Adipose tissue (tissue), 3 donors: ENCODE measurements at regions not wholly inside any gene's neighbourhood (a gene's known extent, or its start where the extent isn't known, plus 50 kb on each side); places are given as distances from the start of the nearest gene placed in this dataset.
"Not testable (repeated sequence)": the region's sequence is repeated elsewhere in the genome, so short reads cannot be mapped to it uniquely, and the experiment has no call there.

ENCODE experiments used
- H3K27ac ChIP-seq: one replicate; pipeline ENCODE4 v1.5.1; 2013; ENCODE audit warnings: low read depth, low read length
- WGBS, 3 donors: extraction: QIAGEN DNeasy Blood & Tissue Kit; methylation state at CpG; one replicate each; pipeline ENCODE4 v1.1.7; 2013; 5-methylcytosine and 5-hydroxymethylcytosine counted together
- donor health status: healthy with polysubstance abuse.
- donor health status: Bipolar disorder and iron deficiency.
- donor health status: healthy.

DNA sequence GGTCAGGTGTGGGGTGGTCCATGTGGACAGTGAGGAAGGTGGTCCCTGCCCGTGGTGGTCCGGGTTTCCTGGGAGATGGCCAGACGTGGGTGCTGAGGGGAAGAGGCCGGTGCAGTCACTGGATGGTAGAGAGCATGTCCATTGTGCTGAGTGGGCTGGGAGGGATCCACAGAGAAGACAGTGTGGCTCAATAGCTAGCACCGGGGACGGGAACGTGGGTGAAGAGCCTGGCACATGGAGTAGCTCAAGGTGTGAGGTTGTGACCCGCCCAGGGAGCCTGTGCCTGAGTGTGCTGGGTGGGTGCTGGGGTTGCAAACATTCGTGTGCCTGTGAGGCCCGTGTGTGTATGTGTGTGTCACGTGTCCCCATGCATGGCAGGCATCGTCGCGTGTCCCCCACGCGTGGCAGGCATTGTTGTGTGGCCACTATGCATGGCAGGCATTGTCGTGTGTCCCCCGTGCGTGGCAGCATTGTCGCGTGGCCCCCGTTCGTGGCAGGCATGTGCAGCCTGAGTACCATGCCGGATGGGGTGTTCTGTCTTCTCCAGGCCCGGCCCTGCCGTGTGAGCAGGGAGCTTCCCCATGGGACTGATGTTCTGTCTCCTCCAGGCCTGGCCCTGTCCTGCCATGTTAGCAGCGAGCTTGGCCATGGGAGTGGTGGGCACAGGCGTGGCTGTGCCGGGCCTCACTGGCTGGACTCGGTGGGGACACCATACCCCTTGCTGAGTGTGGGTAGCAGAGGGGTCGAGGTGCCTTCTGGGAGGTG lies 205.0 kb downstream of the TMEM121 start:
- WGBS, 3 donors = 77 to 81% (median 80%) methylated on average over 31 of the region's 31 CpGs
- not testable (repeated sequence) for H3K27ac ChIP-seq

DNA sequence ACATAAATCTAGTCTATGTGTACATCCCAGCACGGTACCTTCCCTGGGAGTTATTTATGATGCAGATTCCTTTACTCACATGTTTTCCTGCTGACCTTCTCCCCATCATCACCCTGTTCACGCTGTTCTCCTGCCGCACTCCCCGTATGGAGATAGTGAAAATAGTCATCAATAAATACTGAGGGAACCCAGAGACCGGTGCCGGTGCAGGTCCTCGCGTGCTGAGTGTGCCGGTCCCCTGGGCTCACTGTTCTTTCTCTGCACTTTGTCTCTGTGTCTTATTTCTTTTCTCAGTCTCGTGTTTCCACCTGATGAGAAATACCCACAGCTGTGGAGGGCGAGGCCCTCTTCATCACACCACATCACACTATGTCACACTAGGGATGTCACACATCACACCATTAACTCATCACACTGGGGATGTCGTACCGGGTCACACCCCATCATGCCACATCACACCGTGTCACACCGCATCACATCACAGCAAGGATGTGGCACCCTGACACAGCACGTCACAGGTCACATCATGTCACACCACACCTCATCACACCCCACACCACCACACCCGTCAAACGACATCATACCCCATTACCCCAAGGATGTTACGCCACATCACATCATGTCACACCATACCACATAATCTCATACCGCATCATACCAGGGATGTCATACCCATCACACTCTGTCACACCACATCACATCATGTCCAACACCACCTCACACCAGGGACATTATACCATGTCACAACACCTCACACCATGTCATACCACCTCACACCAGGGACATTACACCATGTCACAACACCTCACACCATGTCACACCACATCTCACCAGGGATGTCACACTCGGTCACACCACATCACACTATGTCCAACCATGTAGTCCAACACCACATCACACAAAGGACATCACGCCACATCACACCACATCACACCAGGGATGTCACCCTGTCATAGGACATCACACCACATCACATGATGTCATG lies 207.0 kb downstream of the TMEM121 start:
- WGBS, 3 donors = 77 to 87% (median 83%) methylated on average over 22 of the region's 22 CpGs
- no peak overlapping the region for H3K27ac ChIP-seq

DNA sequence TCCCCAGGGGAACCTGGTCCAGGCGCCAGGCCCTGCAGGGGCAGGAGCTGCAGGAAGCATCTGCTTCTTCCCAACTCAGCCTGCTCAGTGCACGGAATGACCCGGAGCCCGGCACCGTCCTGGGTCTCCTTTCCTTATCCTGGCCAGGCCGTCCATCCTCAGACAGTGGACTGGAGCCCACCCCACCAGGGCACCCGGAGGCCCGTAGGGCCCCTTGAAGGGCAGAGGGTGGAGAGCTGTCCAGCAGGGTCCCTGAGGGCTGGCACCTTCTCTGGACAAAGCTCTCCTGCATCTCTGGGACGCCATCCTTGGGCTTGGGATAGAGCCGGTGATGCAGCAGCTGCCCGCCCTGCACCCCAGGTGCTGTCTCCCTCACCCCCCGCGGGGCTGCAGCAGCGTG lies 207.9 kb downstream of the TMEM121 start:
- not testable (repeated sequence) for H3K27ac ChIP-seq
- WGBS, 3 donors = 70 to 86% (median 72%) methylated on average over 2 to 7 of the region's 14 CpGs

DNA sequence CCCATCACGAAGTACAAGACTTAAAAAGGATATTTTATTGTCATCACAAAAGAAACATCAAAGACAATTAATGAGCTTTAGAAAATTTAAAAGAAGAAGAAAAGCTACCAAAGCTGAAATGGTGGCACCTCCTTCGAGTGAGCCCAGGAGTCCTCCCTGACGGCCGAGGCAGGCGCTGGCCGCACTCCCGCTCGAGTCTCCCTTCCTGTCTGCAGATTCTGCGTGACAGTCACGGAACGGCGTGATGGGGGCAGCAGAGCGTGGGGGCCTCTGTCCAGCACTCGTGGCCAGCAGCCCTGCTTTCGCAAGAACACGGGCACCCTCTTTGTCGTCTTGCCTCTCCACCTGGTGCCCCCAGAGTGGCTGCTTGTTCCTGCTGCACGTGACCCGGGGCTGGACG lies 209.9 kb downstream of the TMEM121 start:
- 77 to 81% (median 79%) methylated on average over 11 to 15 of the region's 20 CpGs for WGBS, 3 donors
- H3K27ac ChIP-seq = not testable (repeated sequence)

DNA sequence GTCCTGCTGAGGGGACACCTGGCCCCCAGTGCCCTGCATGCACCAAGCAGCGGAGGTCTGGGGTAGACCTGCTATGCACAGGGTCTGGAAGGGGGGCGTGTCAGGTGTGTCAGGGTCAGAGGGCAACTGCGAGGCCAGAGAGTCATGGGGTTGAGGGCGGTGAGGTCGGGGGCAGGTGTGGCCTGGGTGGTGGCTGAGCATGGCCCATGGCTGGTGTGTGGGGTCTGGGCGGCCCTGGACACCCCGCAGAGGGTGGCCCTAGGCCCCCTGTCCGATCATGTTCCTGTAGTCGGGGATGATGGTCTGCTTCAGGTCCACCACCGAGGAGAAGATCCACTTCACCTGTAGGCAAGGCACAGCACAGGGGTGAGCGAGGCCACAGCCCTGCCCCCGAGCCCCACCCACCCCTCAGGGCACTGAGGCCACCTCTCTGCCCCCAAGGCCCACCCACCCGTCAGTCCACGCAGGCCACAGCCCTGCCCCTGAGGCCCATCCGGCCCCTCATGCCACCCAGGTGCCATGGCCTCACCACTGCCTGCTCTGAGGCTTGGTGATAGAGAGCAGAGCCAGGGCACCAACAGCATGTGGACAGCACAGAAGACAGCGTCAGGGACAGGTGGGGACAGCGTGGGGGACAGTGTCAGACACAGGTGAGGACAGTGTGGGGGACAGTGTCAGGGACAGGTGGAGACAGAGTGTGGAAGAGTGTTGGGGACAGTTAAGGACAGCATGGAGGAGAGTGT lies 211.3 kb downstream of the TMEM121 start:
- WGBS, 3 donors = 78 to 85% (median 81%) methylated on average over 15 to 17 of the region's 17 CpGs
- H3K27ac ChIP-seq = no peak overlapping the region

DNA sequence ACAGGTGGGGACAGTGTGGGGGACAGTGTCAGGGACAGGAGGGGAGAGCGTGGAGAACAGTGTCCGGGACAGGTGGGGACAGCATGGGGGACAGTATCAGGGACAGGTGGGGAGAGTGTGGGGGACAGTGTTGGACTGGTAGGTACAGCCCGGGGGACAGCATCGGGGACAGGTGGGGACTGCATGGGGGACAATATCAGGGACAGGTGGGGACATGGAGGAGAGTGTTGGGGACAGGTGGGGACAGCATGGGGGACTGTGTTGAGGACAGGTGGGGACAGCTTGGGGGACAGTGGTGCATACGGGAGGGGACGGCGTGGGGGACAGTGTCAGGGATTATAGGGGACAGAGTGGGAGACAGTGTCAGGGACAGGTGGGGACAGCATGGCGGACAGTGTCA lies 212.3 kb downstream of the TMEM121 start:
- WGBS, 3 donors = 86 to 97% (median 92%) methylated on average over 8 of the region's 8 CpGs
- no peak overlapping the region for H3K27ac ChIP-seq

DNA sequence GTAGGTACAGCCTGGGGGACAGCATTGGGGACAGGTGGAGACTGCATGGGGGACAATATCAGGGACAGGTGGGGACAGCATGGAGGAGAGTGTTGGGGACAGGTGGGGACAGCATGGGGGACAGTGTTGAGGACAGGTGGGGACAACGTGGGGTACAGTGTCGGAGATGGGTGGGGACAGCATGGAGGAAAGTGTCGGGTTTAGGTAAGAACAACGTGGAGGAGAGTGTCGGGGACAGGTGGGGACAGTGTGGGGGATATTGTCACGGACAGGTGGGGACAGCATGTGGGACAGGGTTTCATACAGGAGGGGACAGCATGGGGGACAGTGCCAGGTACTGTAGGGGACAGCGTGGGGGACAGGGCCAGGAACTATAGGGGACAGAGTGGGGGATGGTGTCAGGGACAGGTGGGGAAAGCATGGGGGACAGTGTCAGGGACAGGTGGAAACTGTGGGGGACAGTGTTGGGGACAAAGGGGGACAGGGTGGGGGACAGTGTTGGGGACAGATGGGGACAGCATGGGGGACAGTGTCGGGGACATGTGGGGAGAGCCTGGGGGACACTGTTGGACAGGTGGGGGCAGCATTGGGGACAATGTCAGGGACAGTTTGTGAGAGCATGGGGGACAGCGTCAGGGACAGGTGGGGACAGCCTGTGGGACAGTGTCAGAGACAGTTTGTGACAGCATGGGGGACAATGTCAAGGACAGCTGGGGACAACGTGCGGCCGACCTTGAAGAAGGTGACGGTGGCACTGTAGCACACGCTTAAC lies 213.1 kb downstream of the TMEM121 start:
- 68 to 92% (median 87%) methylated on average over 12 to 13 of the region's 14 CpGs for WGBS, 3 donors

DNA sequence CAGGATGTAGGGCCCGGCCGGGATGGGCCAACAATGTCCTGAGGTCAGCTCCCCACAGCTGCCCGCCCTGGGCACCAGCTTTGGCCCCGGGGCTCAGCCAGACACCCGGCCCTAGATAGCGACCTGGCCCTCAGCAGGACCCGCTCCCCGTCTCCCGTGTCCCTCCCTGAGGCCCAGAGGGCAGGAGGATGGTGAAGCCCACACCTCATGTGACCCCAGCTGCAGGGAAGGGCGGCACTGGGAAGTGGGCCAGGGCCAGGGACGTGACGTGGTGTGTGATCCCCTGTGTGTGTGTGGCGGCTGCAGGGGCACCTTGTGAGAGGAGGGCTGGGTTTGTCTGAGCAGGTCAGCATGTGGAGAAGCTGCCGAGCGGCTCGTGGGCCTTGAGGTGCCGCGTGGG lies 213.9 kb downstream of the TMEM121 start:
- H3K27ac ChIP-seq = not testable (repeated sequence)
- WGBS, 3 donors = 72 to 78% (median 73%) methylated on average over 11 to 18 of the region's 18 CpGs

More for the DNA sequence above, 213.1 kb downstream of the TMEM121 start:
- H3K27ac ChIP-seq = no peak overlapping the region

DNA sequence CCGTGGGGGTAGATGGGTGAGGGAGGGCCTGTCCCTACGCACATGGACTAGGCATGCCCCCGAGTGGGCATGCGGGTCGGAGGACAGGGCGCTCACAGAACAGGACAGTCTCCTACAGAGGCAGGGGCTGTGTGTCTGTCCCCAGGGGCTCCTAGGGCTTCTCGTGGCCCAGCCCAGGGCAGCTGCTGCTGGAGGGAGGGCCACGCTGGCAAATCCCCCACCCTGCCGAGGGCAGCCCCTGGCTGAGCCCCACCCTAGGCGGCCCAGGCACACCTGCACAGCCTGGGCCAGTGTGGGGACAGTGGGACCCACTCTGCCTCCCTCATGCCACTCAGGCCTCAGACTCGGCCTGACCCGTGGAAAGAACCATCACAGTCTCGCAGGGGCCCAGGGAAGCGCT lies 214.6 kb downstream of the TMEM121 start:
- H3K27ac ChIP-seq = not testable (repeated sequence)
- WGBS, 3 donors = 72 to 81% (median 76%) methylated on average over 3 to 7 of the region's 14 CpGs

DNA sequence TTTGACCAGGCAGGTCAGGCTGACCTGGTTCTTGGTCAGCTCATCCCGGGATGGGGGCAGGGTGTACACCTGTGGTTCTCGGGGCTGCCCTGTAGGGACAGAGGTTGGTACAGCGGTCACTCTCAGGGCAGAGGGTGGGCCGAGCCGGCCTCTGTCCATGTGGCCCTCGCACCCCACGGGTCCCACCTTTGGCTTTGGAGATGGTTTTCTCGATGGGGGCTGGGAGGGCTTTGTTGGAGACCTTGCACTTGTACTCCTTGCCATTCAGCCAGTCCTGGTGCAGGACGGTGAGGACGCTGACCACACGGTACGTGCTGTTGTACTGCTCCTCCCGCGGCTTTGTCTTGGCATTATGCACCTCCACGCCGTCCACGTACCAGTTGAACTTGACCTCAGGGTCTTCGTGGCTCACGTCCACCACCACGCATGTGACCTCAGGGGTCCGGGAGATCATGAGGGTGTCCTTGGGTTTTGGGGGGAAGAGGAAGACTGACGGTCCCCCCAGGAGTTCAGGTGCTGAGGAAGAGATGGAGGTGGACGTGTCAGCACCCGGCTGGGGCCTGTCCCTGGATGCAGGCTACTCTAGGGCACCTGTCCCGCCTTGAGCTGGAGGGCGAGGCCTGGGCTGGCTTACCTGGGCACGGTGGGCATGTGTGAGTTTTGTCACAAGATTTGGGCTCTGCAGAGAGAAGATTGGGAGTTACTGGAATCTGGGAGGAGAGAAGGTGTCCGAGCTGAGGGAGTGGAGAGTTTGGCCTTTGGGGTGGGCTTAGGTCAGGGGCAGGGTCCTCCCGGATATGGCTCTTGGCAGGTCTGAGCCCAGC lies 215.5 kb downstream of the TMEM121 start:
- H3K27ac ChIP-seq = not testable (repeated sequence)
- WGBS, 3 donors = 79 to 89% (median 89%) methylated on average over 28 to 29 of the region's 29 CpGs

DNA sequence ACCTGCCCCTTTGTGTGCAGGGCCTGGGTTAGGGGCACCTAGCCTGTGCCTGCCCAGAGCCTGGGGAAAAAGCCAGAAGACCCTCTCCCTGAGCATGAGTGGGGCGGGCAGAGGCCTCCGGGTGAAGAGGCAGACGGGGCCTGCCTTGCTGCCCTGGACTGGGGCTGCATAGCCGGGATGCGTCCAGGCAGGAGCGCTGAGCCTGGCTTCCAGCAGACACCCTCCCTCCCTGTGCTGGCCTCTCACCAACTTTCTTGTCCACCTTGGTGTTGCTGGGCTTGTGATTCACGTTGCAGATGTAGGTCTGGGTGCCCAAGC lies 216.1 kb downstream of the TMEM121 start:
- H3K27ac ChIP-seq = no peak overlapping the region
- 83 to 89% (median 84%) methylated on average over 5 to 7 of the region's 7 CpGs for WGBS, 3 donors

DNA sequence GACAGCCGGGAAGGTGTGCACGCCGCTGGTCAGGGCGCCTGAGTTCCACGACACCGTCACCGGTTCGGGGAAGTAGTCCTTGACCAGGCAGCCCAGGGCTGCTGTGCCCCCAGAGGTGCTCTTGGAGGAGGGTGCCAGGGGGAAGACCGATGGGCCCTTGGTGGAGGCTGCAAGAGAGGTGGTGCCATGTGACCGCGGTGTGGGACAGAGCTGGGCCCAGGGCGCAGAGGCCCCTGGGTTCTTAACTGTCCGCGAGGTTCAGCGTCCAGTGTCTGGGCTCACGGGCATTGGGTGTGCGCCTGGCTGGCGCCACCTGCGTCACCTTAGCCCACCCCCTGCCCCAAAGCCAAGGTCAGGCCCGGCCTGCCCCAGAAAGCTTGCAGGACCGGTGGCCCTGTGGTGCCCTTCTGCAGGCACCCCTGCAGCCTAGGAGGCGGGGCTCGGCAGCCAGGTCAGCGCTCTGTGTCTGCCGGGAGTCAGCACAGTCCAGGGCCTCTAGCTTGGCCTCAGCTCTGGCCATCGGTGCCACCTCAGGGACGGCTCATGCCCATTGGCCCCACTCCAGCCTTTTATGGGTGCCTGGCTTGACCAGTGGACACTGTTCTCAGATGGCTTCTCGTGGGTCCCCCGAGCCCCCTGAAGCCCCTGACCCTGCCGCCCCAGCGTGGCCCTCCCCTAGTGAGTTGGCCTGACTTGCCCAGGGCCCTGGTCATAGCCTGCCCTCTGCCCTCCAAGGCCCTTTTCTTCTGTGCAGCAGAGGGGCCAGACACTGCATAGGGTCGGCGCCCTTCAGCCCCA lies 216.7 kb downstream of the TMEM121 start:
- 76 to 83% (median 81%) methylated on average over 18 to 23 of the region's 33 CpGs for WGBS, 3 donors
- H3K27ac ChIP-seq = not testable (repeated sequence)

DNA sequence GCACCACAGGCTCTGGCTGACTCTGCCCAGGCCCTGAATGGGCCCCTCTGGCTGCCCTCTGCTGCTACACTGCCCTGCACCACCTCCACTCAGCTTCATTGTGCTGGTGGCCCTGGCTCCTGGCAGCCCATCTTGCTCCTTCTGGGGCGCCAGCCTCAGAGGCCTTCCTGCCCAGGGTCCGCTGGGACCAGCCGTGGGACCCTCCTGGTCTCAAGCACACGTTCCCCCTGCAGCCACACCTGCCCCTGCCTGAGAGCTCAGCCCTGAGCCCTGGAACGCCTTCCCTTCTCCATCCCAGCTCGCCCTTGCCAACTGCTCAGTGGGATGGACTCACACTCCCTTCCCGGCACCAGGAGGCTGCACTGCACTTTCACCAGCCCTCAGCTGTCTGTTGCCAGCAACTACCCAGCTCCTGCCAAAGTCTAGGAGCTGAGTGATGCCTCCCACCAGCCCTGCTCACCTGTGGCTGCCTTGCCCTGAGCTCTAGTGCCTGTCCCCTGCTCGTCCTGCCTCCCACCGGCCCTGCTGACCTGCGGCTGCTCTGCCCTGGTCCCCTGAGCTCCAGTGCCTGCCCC lies 217.9 kb downstream of the TMEM121 start:
- not testable (repeated sequence) for H3K27ac ChIP-seq
- WGBS, 3 donors = 59 to 68% (median 61%) methylated on average over 8 of the region's 10 CpGs

DNA sequence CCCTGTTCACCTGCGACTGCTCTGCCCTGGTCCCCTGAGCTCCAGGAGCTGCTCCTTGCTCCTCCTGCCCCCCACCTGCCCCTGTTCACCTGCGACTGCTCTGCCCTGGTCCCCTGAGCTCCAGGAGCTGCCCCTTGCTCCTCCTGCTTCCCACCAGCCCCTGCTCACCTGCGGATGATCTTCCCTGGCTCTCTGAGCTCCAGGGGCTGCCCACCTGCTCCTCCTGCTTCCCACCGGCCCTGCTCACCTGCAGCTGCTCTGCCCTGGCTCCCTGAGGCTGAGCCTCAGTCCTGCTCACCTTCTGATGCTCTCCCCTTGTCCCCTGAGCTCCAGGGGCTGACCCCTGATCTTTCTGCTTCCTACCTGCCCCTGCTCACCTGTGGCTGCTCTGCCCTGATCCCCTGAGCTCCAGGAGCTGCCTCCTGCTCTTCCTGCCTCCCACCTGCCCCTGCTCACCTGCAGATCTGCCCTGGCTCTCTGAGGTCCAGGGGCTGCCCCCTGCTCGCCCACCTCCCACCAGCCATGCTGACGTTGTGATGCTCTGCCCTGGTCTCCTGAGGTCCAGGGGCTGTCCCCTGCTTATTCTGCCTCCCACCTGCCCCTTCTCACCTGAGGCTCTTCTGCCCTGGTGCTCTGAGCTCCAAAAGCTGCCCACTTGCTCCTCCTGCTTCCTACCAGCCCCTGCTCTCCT lies 219.2 kb downstream of the TMEM121 start:
- 36 to 73% (median 62%) methylated on average over 6 of the region's 6 CpGs for WGBS, 3 donors
- no peak overlapping the region for H3K27ac ChIP-seq

DNA sequence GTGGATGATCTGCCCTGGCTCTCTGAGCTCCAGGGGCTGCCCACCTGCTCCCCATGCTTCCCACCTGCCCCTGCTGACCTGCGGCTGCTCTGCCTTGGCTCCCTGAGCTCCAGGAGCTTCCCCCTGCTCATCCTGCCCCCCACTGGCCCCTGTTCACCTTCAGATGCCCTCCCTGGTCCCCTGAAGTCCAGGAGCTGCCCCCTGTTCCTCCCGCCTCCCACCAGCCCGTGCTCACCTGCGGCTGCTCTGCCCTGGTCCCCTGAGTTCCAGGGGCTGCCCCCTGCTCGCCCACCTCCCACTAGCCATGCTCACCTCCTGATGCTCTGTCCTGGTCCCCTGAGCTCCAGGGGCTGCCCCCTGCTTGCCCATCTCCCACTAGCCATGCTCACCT lies 219.7 kb downstream of the TMEM121 start:
- WGBS, 3 donors = 60 to 92% (median 90%) methylated on average over 4 to 5 of the region's 5 CpGs
- no peak overlapping the region for H3K27ac ChIP-seq
